Gastroesophageal sphincter (tissue), 3 donors: ENCODE measurements at regions not wholly inside any gene's neighbourhood (a gene's known extent, or its start where the extent isn't known, plus 50 kb on each side); places are given as distances from the start of the nearest gene placed in this dataset.

Experiments
- POLR2A ChIP-seq, 2 donors: fragments of 450-650 bp; IDR thresholded peaks; one replicate each; pipeline ENCODE4 v1.6.1; 2017; ENCODE audit warnings: antibody characterized with exemption in 2 of 2, mild to moderate bottlenecking in 2 of 2, moderate library complexity in 1 of 2
- POLR2AphosphoS5 ChIP-seq: sonication (generic); formaldehyde crosslinking; IDR thresholded peaks from one replicate; pipeline ENCODE4 v1.6.1; 2017; ENCODE audit warnings: antibody characterized with exemption
- TF ChIP-seq, protein P1 (sequence below), 4 experiments: fragments of 200-600 bp in 2 of 4; fragments of 450-650 bp in 2 of 4; sonication (generic) in 1 of 4; IDR thresholded peaks; one replicate each; pipeline ENCODE4 v1.5.1; 2017 to 2019; ENCODE audit warnings: antibody characterized with exemption in 4 of 4, mild to moderate bottlenecking in 2 of 4, moderate library complexity in 2 of 4

DNA sequence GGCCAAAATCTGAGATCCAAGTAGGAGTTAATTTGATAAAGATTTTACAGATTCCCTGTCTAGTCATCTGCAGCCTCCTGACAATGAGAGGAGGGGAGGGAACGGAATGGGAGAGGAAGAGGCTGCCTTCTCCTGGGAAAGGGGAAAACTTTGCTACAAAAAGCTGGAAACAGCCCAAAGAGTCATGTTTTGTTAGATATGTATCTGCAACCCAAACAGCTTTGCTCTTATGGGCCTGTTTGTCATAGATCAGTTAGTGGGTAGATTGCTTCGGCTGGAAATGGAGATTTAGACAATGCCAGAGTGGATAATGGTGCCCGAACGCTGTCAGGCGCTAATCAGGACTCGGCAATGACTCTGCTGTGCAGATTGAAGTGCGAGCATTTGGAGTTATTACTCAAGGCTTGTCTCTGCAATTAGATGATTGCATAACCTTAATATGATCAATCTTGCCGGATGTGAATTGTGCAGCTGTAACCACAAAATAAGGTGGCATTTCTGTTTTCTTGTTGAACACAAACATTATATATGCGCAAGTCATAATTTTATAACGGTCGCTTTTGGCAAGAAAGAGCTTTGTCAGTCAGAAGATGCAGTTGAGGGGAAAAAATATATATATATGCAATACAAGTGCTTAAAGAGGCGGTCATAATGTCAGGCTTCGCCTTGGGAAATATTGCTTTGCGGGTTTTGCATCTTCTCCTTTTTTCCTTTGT is 92.4 kb upstream of the MAFB start:
- TF ChIP-seq, protein P1, sequence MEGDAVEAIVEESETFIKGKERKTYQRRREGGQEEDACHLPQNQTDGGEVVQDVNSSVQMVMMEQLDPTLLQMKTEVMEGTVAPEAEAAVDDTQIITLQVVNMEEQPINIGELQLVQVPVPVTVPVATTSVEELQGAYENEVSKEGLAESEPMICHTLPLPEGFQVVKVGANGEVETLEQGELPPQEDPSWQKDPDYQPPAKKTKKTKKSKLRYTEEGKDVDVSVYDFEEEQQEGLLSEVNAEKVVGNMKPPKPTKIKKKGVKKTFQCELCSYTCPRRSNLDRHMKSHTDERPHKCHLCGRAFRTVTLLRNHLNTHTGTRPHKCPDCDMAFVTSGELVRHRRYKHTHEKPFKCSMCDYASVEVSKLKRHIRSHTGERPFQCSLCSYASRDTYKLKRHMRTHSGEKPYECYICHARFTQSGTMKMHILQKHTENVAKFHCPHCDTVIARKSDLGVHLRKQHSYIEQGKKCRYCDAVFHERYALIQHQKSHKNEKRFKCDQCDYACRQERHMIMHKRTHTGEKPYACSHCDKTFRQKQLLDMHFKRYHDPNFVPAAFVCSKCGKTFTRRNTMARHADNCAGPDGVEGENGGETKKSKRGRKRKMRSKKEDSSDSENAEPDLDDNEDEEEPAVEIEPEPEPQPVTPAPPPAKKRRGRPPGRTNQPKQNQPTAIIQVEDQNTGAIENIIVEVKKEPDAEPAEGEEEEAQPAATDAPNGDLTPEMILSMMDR (IDR thresholded peaks at IDR 0.05): no peak
- no peak for TF ChIP-seq POLR2AphosphoS5
- no peak for TF ChIP-seq POLR2A (IDR thresholded peaks at IDR 0.05)
